NT2/D1 (cell line): ENCODE measurements at regions not wholly inside any gene's neighbourhood (a gene's known extent, or its start where the extent isn't known, plus 50 kb on each side); places are given as distances from the start of the nearest gene placed in this dataset.
"Not testable (repeated sequence)": the region's sequence is repeated elsewhere in the genome, so short reads cannot be mapped to it uniquely, and the experiment has no call there.

Source experiments
- DNase-seq: peaks from one replicate; pipeline ENCODE4 v3.0.0-alpha.2; 2011; ENCODE audit warnings: low read depth, low spot score
- H3K27me3 ChIP-seq: 2 replicates; pipeline ENCODE4 v1.6.0; 2011; ENCODE audit warnings: mild to moderate bottlenecking; ENCODE audit not compliant: insufficient read length, insufficient read depth
- H3K36me3 ChIP-seq: 2 replicates; pipeline ENCODE4 v1.6.1; 2011; ENCODE audit warnings: mild to moderate bottlenecking, low read length, mixed read lengths; ENCODE audit not compliant: insufficient read depth, insufficient read length
- H3K4me1 ChIP-seq: 2 replicates; pipeline ENCODE4 v1.5.1; 2011; ENCODE audit not compliant: insufficient read depth, insufficient read length
- H3K4me3 ChIP-seq: 2 replicates; pipeline ENCODE4 v1.5.1; 2011; ENCODE audit warnings: low read depth; ENCODE audit not compliant: insufficient read length
- H3K9ac ChIP-seq: 2 replicates; pipeline ENCODE4 v1.6.0; 2011; ENCODE audit warnings: low read depth; ENCODE audit not compliant: insufficient read length
- H3K9me3 ChIP-seq: 2 replicates; pipeline ENCODE4 v1.5.1; 2011; ENCODE audit warnings: mild to moderate bottlenecking, low read length; ENCODE audit not compliant: insufficient read depth
- SUZ12 ChIP-seq: IDR thresholded peaks from 2 replicates; pipeline ENCODE4 v1.6.1; 2011; ENCODE audit not compliant: insufficient read length, insufficient read depth; ENCODE audit errors: extremely low read depth
- YY1 ChIP-seq: IDR thresholded peaks from 2 replicates; pipeline ENCODE4 v1.6.1; 2011; ENCODE audit not compliant: insufficient read length, insufficient read depth
- ZNF274 ChIP-seq: IDR thresholded peaks from 2 replicates; pipeline ENCODE4 v1.6.1; 2011; ENCODE audit warnings: mild to moderate bottlenecking, low read depth, low read length

DNA sequence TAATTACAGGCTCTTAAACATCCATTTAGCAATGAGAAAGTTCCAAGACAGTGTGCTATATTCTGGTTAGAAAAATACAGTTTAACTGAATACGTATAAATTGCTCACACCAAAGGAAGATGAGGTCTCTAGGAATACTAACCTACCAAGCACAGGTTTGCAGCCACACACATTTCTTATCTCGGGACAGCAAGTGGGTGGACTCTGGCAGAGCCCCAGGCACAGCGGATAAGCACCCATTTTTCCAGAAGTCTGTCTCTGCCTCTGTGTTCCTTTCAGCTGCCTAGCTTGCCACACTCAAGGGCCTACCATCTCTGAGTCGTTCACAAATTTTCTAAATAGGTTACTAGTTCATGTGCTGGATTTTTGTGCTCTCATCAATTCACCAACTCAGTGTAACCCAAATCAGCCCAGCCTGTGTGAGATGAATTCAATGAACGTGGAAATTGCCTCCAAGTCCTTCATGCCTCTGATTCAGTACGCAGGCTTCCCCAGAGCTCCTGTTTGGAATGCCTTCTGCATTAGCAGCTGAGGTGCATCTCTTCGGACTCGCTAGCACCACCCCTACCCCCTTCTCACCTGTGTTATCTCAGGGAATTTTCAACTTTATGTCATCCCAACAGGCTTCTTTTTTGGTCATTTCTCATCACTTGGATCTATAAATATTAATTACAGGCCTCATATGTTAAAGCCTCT, 581.0 kb upstream of the CDH11 start:
- Histone ChIP-seq H3K4me1 (no peaks in the 10 kb centered on the region), H3K9me3 (no peaks in the 10 kb centered on the region), H3K4me3 (no peak overlapping the region), H3K36me3 (no peaks in the 10 kb centered on the region), H3K27me3 (no peaks in the 10 kb centered on the region), H3K9ac (no peak overlapping the region)
- no peak for DNase-seq
- TF ChIP-seq ZNF274 (no peak), YY1 (no peak), SUZ12 (no peak)

DNA sequence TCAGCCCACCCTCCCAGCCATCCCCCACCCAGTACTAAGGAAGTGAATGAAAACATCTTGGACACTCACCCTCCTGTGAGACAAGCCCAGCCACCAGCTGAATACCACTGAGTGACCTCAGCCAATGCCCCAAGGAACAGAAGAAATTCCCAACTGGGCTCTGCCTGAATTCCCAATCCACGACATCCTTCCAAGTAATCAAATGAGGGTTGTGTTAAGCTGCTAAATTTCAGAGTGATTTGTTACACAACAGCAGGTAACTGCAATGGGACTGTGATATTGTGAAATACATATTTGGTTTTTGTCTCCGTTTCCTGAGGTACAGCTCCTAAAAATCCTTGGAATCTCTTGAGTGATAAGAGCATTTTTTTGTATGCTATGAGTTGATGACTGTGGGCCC, 578.7 kb upstream of the CDH11 start:
- H3K9ac ChIP-seq: no peak overlapping the region
- no peak for DNase-seq
- TF ChIP-seq YY1 (no peak), ZNF274 (no peak), SUZ12 (no peak)
- no peaks in the 10 kb centered on the region for H3K4me1 ChIP-seq
- H3K4me3 ChIP-seq: no peak overlapping the region
- H3K27me3 ChIP-seq: no peaks in the 10 kb centered on the region
- no peaks in the 10 kb centered on the region for H3K9me3 ChIP-seq
- H3K36me3 ChIP-seq: no peaks in the 10 kb centered on the region

DNA sequence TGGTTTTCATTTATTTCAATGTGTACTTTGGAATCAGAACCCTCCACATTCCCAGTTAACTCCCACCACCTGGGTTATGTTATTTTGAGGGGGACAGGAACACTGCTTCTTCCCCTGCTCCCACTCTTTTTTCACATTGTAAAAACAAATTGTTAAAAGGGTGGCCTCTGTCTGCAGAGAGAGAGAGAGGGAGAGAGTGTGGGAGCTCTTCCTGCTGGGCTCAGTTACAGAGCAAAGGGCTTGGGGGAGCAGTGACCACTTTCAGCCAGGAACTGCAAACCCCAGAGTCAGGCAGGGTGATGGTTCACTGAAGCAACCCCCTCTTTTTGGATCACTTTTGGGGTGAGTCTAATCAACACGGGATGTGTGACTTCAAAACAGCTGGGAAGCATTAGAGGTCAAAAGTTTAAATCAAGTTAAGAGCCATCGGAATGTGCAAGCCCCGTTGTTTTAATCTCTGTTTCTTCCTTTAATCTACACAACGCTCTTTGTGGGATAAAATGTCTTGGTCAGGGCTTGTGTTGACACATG, 577.0 kb upstream of the CDH11 start:
- no peak overlapping the region for H3K9ac ChIP-seq
- TF ChIP-seq SUZ12 (no peak), ZNF274 (no peak), YY1 (no peak)

DNA sequence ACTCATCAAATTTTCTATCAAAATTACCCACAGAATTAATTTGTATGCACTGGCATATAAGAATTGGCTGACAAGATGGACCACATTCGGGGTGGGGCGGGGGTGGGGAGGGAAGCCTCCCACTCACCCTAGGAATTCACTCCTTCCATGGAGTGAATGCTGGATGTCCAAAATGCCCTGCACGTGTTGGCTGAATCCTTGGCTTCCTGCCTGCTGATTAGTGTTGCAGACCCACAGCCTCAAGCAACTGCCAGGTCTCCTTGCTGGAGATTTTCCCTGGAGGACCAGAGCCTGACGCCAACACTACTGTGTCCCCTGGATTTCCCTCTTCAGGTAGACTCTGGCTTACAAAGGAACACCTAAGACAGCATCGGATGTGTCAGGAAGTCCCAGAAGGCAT, 575.7 kb upstream of the CDH11 start:
- no peak for DNase-seq
- Histone ChIP-seq H3K36me3 (no peaks in the 10 kb centered on the region), H3K9me3 (no peaks in the 10 kb centered on the region), H3K4me3 (no peak overlapping the region), H3K27me3 (no peaks in the 10 kb centered on the region), H3K4me1 (no peaks in the 10 kb centered on the region), H3K9ac (no peak overlapping the region)
- no peak for TF ChIP-seq SUZ12
- TF ChIP-seq ZNF274: no peak
- no peak for TF ChIP-seq YY1

More for the DNA sequence above, 577.0 kb upstream of the CDH11 start:
- Histone ChIP-seq H3K36me3 (no peaks in the 10 kb centered on the region), H3K27me3 (no peaks in the 10 kb centered on the region), H3K9me3 (no peaks in the 10 kb centered on the region), H3K4me3 (no peak overlapping the region), H3K4me1 (no peaks in the 10 kb centered on the region)
- DNase-seq: no peak

DNA sequence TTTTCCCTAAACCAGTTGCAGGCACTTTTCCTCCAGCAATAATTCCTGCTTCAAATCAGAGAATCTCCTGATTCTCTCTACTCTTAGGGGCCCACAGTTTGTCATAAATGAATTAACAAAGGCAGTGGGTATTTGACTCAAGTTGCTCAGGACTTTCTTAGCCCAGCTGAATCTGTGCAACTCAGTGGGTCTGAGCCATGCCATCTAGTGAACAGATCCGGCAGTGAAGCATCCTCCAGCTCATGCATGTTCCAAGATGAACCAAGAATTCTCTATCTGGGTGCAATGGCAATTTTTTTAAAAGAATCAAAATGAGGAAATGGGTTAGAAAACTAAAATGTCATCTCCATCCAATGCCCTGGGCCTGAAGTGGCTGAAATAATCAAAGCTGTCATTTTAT, 575.2 kb upstream of the CDH11 start:
- Histone ChIP-seq H3K27me3 (no peaks in the 10 kb centered on the region), H3K9ac (no peak overlapping the region), H3K9me3 (no peaks in the 10 kb centered on the region), H3K4me3 (no peak overlapping the region), H3K4me1 (no peaks in the 10 kb centered on the region), H3K36me3 (no peaks in the 10 kb centered on the region)
- no peak for DNase-seq
- TF ChIP-seq ZNF274 (no peak), YY1 (no peak), SUZ12 (no peak)

DNA sequence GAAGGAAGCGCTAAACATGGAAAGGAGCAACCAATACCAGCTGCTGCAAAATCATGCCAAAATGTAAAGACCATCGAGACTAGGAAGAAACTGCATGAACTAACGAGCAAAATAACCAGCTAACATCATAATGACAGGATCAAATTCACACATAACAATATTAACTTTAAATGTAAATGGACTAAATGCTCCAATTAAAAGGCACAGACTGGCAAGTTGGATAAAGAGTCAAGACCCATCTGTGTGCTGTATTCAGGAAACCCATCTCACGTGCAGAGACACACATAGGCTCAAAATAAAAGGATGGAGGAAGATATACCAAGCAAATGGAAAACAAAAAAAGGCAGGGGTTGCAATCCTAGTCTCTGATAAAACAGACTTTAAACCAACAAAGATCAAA, 570.0 kb upstream of the CDH11 start:
- H3K9ac ChIP-seq, H3K4me3 ChIP-seq, H3K9me3 ChIP-seq, H3K27me3 ChIP-seq, DNase-seq, H3K36me3 ChIP-seq, H3K4me1 ChIP-seq: not testable (repeated sequence)

DNA sequence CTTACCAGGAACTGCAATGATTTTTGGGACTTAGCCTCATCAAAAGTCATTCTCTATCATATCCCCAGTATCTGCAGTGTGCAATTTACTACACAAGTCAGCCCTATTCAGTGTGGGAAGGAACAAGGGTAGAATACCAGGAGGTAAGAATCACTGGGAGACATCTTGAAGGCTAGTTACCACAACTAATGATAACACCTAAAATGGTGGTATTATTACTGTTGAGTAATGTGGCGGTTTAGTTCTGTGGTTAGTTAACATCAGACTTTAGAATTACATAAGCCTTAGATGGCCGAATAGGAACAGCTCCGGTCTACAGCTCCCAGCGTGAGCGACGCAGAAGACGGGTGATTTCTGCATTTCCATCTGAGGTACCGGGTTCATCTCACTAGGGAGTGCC, 567.9 kb upstream of the CDH11 start:
- Histone ChIP-seq H3K27me3 (no peaks in the 10 kb centered on the region), H3K4me1 (no peaks in the 10 kb centered on the region), H3K4me3 (no peak overlapping the region), H3K9me3 (peaks cover 8% of the 10 kb centered on the region; the same call in 1 of the 2 replicates), H3K9ac (no peak overlapping the region), H3K36me3 (no peaks in the 10 kb centered on the region)
- DNase-seq: no peak
- TF ChIP-seq ZNF274: no peak
- TF ChIP-seq YY1: no peak
- TF ChIP-seq SUZ12: no peak

DNA sequence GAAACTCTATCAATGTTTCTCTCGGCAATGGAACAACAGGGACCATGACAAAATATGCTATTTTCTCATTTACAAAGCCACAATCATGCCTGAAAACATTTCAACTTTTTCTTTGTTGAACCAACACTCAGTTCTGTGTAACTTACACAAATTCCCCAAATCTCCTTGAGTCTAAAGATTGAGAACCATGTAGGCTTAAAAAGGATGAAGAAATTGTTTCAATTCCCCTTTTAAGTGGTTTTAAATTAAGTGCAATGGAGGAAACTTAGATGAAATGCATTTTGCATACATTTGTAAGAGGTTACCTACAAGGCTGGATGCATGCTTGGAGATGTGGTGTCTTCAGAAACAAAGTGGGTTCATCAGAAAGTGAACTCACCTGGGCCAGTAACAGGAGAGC, 566.4 kb upstream of the CDH11 start:
- Histone ChIP-seq H3K27me3 (no peaks in the 10 kb centered on the region), H3K9me3 (peaks cover 20% of the 10 kb centered on the region), H3K4me3 (no peak overlapping the region), H3K36me3 (no peaks in the 10 kb centered on the region), H3K9ac (no peak overlapping the region), H3K4me1 (no peaks in the 10 kb centered on the region)
- no peak for TF ChIP-seq ZNF274
- TF ChIP-seq YY1: no peak
- no peak for DNase-seq
